Neural progenitor cell (in vitro differentiated cells): ENCODE measurements at regions not wholly inside any gene's neighbourhood (a gene's known extent, or its start where the extent isn't known, plus 50 kb on each side); places are given as distances from the start of the nearest gene placed in this dataset.
A peak's percentile ranks its signal among the peaks of the same experiment; 100 is the strongest.

Experiments used
- DNase-seq: peaks from one replicate; pipeline ENCODE4 v3.0.0-alpha.2; 2016; ENCODE audit warnings: low spot score
- H2AFZ ChIP-seq: fragments of 200-600 bp; sonication (generic); replicated peaks from 2 replicates; pipeline ENCODE4 v1.6.1; 2016; ENCODE audit warnings: antibody characterized with exemption
- H3F3A ChIP-seq: fragments of 200-600 bp; sonication (generic); 2 replicates; pipeline ENCODE4 v1.6.1; 2016; ENCODE audit warnings: antibody characterized with exemption, low read depth
- H3K27ac ChIP-seq: fragments of 200-600 bp; sonication (generic); 2 replicates; pipeline ENCODE4 v1.5.1; 2016; ENCODE audit warnings: mild to moderate bottlenecking
- H3K27me3 ChIP-seq: fragments of 200-600 bp; sonication (generic); 2 replicates; pipeline ENCODE4 v1.6.1; 2016; ENCODE audit warnings: mild to moderate bottlenecking, moderate library complexity
- H3K36me3 ChIP-seq: fragments of 200-600 bp; sonication (generic); 2 replicates; pipeline ENCODE4 v1.5.1; 2016
- H3K4me1 ChIP-seq: fragments of 200-600 bp; sonication (generic); 2 replicates; pipeline ENCODE4 v1.6.1; 2016; ENCODE audit warnings: mixed run types
- H3K4me2 ChIP-seq: fragments of 200-600 bp; sonication (generic); 2 replicates; pipeline ENCODE4 v1.6.1; 2016
- H3K4me3 ChIP-seq: fragments of 200-600 bp; sonication (generic); 2 replicates; pipeline ENCODE4 v1.5.1; 2016
- H3K79me2 ChIP-seq: fragments of 200-600 bp; sonication (generic); 2 replicates; pipeline ENCODE4 v1.6.1; 2016; ENCODE audit warnings: low read depth
- H3K9ac ChIP-seq: fragments of 200-600 bp; sonication (generic); 2 replicates; pipeline ENCODE4 v1.6.1; 2016
- H3K9me3 ChIP-seq: fragments of 200-600 bp; sonication (generic); 2 replicates; pipeline ENCODE4 v1.5.1; 2016; ENCODE audit warnings: low read depth
- H4K20me1 ChIP-seq: fragments of 200-600 bp; sonication (generic); 2 replicates; pipeline ENCODE4 v1.6.1; 2016; ENCODE audit warnings: low read depth
- H3K27ac Mint-ChIP-seq: 3 replicates; pipeline ENCODE4 v1.8.0; 2021; ENCODE audit warnings: mixed read lengths
- H3K27me3 Mint-ChIP-seq: 2 replicates; pipeline ENCODE4 v1.8.0; 2022; ENCODE audit warnings: low read depth, mild to moderate bottlenecking, inconsistent platforms, moderate library complexity, mixed read lengths; ENCODE audit not compliant: insufficient read depth
- H3K36me3 Mint-ChIP-seq: 3 replicates; pipeline ENCODE4 v1.8.0; 2021; ENCODE audit warnings: mixed read lengths
- H3K4me1 Mint-ChIP-seq: 3 replicates; pipeline ENCODE4 v1.8.0; 2021; ENCODE audit warnings: mixed read lengths
- H3K4me3 Mint-ChIP-seq: 3 replicates; pipeline ENCODE4 v1.8.0; 2021; ENCODE audit warnings: mild to moderate bottlenecking, moderate library complexity, mixed read lengths
- H3K9me3 Mint-ChIP-seq: 3 replicates; pipeline ENCODE4 v1.8.0; 2020; ENCODE audit warnings: mixed read lengths
- EZH2 ChIP-seq: fragments of 200-600 bp; sonication (generic); IDR thresholded peaks from 2 replicates; pipeline ENCODE4 v1.6.1; 2017; ENCODE audit warnings: antibody characterized with exemption, mild to moderate bottlenecking, moderate library complexity
- EZH2phosphoT487 ChIP-seq: fragments of 200-600 bp; sonication (generic); IDR thresholded peaks from 2 replicates; pipeline ENCODE4 v1.6.1; 2017; ENCODE audit warnings: antibody characterized with exemption
- TF ChIP-seq, protein P1 (sequence below): fragments of 200-600 bp; sonication (generic); IDR thresholded peaks from 2 replicates; pipeline ENCODE4 v1.5.1; 2017; ENCODE audit warnings: antibody characterized with exemption, mild to moderate bottlenecking

DNA sequence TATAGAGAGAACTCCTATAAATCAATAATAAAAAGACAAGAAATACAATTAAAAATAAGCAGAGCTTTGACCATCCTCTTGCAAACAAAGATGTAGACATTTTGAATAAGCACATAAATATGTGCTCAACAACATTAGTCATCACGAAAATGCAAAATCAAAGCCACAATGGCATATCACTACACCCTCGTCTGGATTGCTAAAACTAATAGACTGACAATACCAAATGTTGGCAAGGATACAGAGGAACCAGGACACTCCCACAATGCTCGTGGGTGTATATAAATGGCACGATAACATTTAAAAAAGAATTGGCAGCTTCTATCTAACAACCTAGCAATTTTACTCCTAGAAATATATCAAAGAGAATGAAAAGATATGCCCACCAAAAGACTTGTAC lies 530.8 kb downstream of the HAPSTR1 start:
- Histone ChIP-seq H3K36me3 (no peaks in the 10 kb centered on the region), H2AFZ (no peak overlapping the region), H3F3A (no peaks in the 10 kb centered on the region), H3K4me3 (no peak overlapping the region), H3K27ac (no peak overlapping the region), H3K9ac (no peak overlapping the region), H3K79me2 (no peaks in the 10 kb centered on the region), H3K4me2 (no peak overlapping the region), H3K9me3 (no peaks in the 10 kb centered on the region), H3K27me3 (no peaks in the 10 kb centered on the region), H4K20me1 (no peaks in the 10 kb centered on the region), H3K4me1 (no peaks in the 10 kb centered on the region)
- H3K27ac Mint-ChIP-seq, result no peak overlapping the region
- no peak overlapping the region for H3K4me3 Mint-ChIP-seq
- DNase-seq, result no peak
- no peaks in the 10 kb centered on the region for H3K36me3 Mint-ChIP-seq
- no peak for TF ChIP-seq EZH2
- TF ChIP-seq, protein P1, sequence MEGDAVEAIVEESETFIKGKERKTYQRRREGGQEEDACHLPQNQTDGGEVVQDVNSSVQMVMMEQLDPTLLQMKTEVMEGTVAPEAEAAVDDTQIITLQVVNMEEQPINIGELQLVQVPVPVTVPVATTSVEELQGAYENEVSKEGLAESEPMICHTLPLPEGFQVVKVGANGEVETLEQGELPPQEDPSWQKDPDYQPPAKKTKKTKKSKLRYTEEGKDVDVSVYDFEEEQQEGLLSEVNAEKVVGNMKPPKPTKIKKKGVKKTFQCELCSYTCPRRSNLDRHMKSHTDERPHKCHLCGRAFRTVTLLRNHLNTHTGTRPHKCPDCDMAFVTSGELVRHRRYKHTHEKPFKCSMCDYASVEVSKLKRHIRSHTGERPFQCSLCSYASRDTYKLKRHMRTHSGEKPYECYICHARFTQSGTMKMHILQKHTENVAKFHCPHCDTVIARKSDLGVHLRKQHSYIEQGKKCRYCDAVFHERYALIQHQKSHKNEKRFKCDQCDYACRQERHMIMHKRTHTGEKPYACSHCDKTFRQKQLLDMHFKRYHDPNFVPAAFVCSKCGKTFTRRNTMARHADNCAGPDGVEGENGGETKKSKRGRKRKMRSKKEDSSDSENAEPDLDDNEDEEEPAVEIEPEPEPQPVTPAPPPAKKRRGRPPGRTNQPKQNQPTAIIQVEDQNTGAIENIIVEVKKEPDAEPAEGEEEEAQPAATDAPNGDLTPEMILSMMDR, result no peak
- TF ChIP-seq EZH2phosphoT487, result no peak
- H3K9me3 Mint-ChIP-seq, result peaks cover 9% of the 10 kb centered on the region
- no peaks in the 10 kb centered on the region for H3K4me1 Mint-ChIP-seq
- peaks cover 4% of the 10 kb centered on the region for H3K27me3 Mint-ChIP-seq

DNA sequence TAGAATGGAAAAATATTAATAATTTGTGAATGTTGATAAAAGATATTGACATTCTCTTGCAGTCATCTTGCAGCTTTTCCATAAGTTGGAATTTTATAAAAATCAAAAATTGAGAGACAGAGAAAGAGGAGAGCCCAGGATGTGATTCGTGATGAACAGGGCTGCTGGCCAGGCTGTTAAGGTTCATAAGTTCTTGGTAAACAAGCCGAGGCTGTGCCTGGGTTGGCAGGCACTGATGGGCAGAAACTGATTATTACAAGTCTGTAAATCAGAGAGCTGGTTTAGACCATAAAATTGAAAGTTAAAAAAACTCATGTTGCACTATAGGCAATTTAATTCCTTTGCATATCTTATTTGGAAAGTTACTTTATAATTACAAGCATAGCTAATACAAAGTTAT lies 533.7 kb downstream of the HAPSTR1 start:
- H3K36me3 ChIP-seq, result no peaks in the 10 kb centered on the region
- DNase-seq, result no peak
- Mint-ChIP-seq H3K4me1 (no peaks in the 10 kb centered on the region), H3K27ac (no peak overlapping the region), H3K9me3 (peaks cover 7% of the 10 kb centered on the region), H3K4me3 (no peak overlapping the region), H3K27me3 (no peaks in the 10 kb centered on the region), H3K36me3 (no peaks in the 10 kb centered on the region)
- H3K4me3 ChIP-seq, result no peak overlapping the region
- no peaks in the 10 kb centered on the region for H4K20me1 ChIP-seq
- no peak overlapping the region for H2AFZ ChIP-seq
- no peaks in the 10 kb centered on the region for H3K79me2 ChIP-seq
- H3K9ac ChIP-seq, result no peak overlapping the region
- H3K27me3 ChIP-seq, result no peaks in the 10 kb centered on the region
- TF ChIP-seq, protein P1, result no peak
- TF ChIP-seq EZH2phosphoT487 (no peak), EZH2 (no peak)
- H3K4me2 ChIP-seq, result no peak overlapping the region
- H3K9me3 ChIP-seq, result no peaks in the 10 kb centered on the region
- H3K4me1 ChIP-seq, result no peaks in the 10 kb centered on the region
- H3K27ac ChIP-seq, result no peak overlapping the region
- H3F3A ChIP-seq, result no peaks in the 10 kb centered on the region

DNA sequence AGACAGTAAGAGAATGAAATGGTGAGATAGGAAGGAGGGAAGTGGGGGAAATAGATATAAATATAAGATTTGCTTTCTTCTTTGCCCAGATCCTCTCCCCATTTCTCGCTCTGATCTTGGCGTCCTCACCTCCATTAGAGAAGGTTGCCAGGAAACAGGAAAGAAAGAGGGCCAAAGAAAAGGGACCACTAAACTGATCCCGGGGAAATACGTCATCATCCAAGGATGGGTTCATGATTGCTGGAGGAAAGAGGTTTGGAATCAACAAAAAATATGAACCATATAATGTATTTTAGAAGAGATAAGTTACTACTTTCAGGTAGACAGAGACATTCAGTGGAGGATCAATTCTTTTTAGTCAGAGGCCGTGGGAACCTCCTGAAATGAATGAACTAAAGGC lies 536.0 kb downstream of the HAPSTR1 start:
- no peak overlapping the region for H3K4me3 Mint-ChIP-seq

More for the DNA sequence above, 536.0 kb downstream of the HAPSTR1 start:
- no peaks in the 10 kb centered on the region for H3K4me1 Mint-ChIP-seq
- H3F3A ChIP-seq, result no peaks in the 10 kb centered on the region
- H3K27ac ChIP-seq, result no peak overlapping the region
- no peaks in the 10 kb centered on the region for H3K4me1 ChIP-seq
- no peaks in the 10 kb centered on the region for H3K79me2 ChIP-seq
- H3K36me3 ChIP-seq, result no peaks in the 10 kb centered on the region
- no peaks in the 10 kb centered on the region for H3K27me3 ChIP-seq
- no peak overlapping the region for H3K9ac ChIP-seq
- no peaks in the 10 kb centered on the region for H3K36me3 Mint-ChIP-seq
- H2AFZ ChIP-seq, result peak overlapping the region; percentile 32
- no peak overlapping the region for H3K27ac Mint-ChIP-seq
- no peak overlapping the region for H3K4me3 ChIP-seq
- TF ChIP-seq EZH2 (no peak), EZH2phosphoT487 (no peak)
- TF ChIP-seq, protein P1, result no peak
- no peaks in the 10 kb centered on the region for H3K27me3 Mint-ChIP-seq
- H4K20me1 ChIP-seq, result no peaks in the 10 kb centered on the region
- H3K9me3 Mint-ChIP-seq, result peaks cover 7% of the 10 kb centered on the region
- no peaks in the 10 kb centered on the region for H3K9me3 ChIP-seq
- H3K4me2 ChIP-seq, result no peak overlapping the region
- no peak for DNase-seq
